A549 (cell line): ENCODE measurements at regions not wholly inside any gene's neighbourhood (a gene's known extent, or its start where the extent isn't known, plus 50 kb on each side); places are given as distances from the start of the nearest gene placed in this dataset.

ENCODE experiments used
- ATAC-seq, 2 experiments: fragments of 200-7000 bp in 1 of 2; fragments of >200 bp in 1 of 2; cut with Nextera tagmentation in 1 of 2; cut with Tn5 transposase in 1 of 2; 3 replicates each; pipeline versions ENCODE4 v1.8.0 to v1.9.1; 2018 to 2020; ENCODE audit warnings: mild to moderate bottlenecking in 1 of 2, moderate library complexity in 1 of 2
- CTCF ChIA-PET: fragments of 300-600 bp; sonication (Branson Sonifier 250); formaldehyde crosslinking; extraction: SDS; loops from one replicate; lab custom pipeline; 2021; ENCODE audit warnings: antibody characterized with exemption, inconsistent platforms; lab: Yijun Ruan, JAX
- POLR2A ChIA-PET: fragments of 350-600 bp; formaldehyde crosslinking; extraction: SDS; loops from one replicate; lab custom pipeline; 2021; ENCODE audit warnings: antibody characterized with exemption, inconsistent platforms; lab: Yijun Ruan, JAX
- DNase-seq, 2 experiments: peaks; one replicate each; pipeline versions ENCODE4 v3.0.0 to v3.0.0-alpha.2; 2011 to 2016; ENCODE audit warnings: low read depth in 1 of 2, low spot score in 1 of 2
- FAIRE-seq: peaks from 2 replicates; lab custom pipeline; 2011; peaks lifted over from hg19 to GRCh38; lab: Jason Lieb, UNC
- H3K27ac ChIP-seq, 2 experiments: fragments of >200 bp; sonication (Bioruptor Twin); formaldehyde crosslinking; 3 replicates each; pipeline ENCODE4 v1.5.1; 2016 to 2017
- H3K4me1 ChIP-seq: fragments of >200 bp; sonication (Bioruptor Twin); formaldehyde crosslinking; 3 replicates; pipeline ENCODE4 v1.6.1; 2016
- H3K4me2 ChIP-seq: fragments of >200 bp; sonication (Bioruptor Twin); formaldehyde crosslinking; 3 replicates; pipeline ENCODE4 v1.6.1; 2016
- H3K4me3 ChIP-seq: fragments of >200 bp; sonication (Bioruptor Twin); formaldehyde crosslinking; 3 replicates; pipeline ENCODE4 v1.5.1; 2016
- H3K9me3 ChIP-seq: fragments of >200 bp; sonication (Bioruptor Twin); formaldehyde crosslinking; 3 replicates; pipeline ENCODE4 v1.6.1; 2016
- BCL3 ChIP-seq: fragments of >200 bp; sonication (Bioruptor Twin); formaldehyde crosslinking; IDR thresholded peaks from 3 replicates; pipeline ENCODE4 v1.6.1; 2016
- CBX8 ChIP-seq: fragments of 200-600 bp; sonication (generic); IDR thresholded peaks from 2 replicates; pipeline ENCODE4 v1.6.1; 2016
- CEBPB ChIP-seq, 2 experiments: fragments of >200 bp in 1 of 2; sonication (Bioruptor Twin) in 1 of 2; formaldehyde crosslinking in 1 of 2; IDR thresholded peaks; 2 replicates each; pipeline ENCODE4 v1.6.1; 2012 to 2016
- CHD2 ChIP-seq: fragments of 150-350 bp; IDR thresholded peaks from 2 replicates; pipeline ENCODE4 v1.6.1; 2014; ENCODE audit warnings: low read length; ENCODE audit not compliant: partially characterized antibody
- CHD4 ChIP-seq: fragments of 200-600 bp; sonication (generic); IDR thresholded peaks from 2 replicates; pipeline ENCODE4 v1.6.1; 2016; ENCODE audit warnings: antibody characterized with exemption, mild to moderate bottlenecking, borderline replicate concordance
- CTCF ChIP-seq: fragments of >200 bp; sonication (Bioruptor Twin); formaldehyde crosslinking; IDR thresholded peaks from 3 replicates; pipeline ENCODE4 v1.5.1; 2016
- E2F6 ChIP-seq: IDR thresholded peaks from 2 replicates; pipeline ENCODE4 v1.6.1; 2012; ENCODE audit warnings: low read depth, borderline replicate concordance
- EHF ChIP-seq: fragments of 250-450 bp; sonication (Bioruptor Pico); IDR thresholded peaks from 2 replicates; pipeline ENCODE4 v1.5.0; 2020; ENCODE audit warnings: mild to moderate bottlenecking
- EHMT2 ChIP-seq: fragments of 200-600 bp; sonication (generic); IDR thresholded peaks from 2 replicates; pipeline ENCODE4 v1.6.1; 2016; ENCODE audit warnings: antibody characterized with exemption, low read depth, mild to moderate bottlenecking, moderate library complexity
- ELK1 ChIP-seq: fragments of 150-350 bp; IDR thresholded peaks from 2 replicates; pipeline ENCODE4 v1.6.1; 2014; ENCODE audit warnings: low read depth, mild to moderate bottlenecking, low read length
- ESRRA ChIP-seq: fragments of 150-350 bp; IDR thresholded peaks from 2 replicates; pipeline ENCODE4 v1.6.1; 2014; ENCODE audit warnings: mild to moderate bottlenecking, low read length, borderline replicate concordance
- FOSB ChIP-seq: fragments of 250-450 bp; sonication (Bioruptor Pico); IDR thresholded peaks from 2 replicates; pipeline ENCODE4 v1.5.0; 2020; ENCODE audit warnings: mild to moderate bottlenecking, moderate library complexity
- FOSL2 ChIP-seq, 2 experiments: fragments of 450-650 bp in 1 of 2; fragments of >200 bp in 1 of 2; sonication (Bioruptor Twin) in 1 of 2; formaldehyde crosslinking; IDR thresholded peaks; 2 replicates each; pipeline versions ENCODE4 v1.5.0 to v1.6.1; 2016 to 2020; ENCODE audit warnings: mild to moderate bottlenecking in 1 of 2, moderate library complexity in 1 of 2
- FOXS1 ChIP-seq: fragments of 250-450 bp; sonication (Bioruptor Pico); IDR thresholded peaks from 2 replicates; pipeline ENCODE4 v1.5.0; 2020; ENCODE audit warnings: mild to moderate bottlenecking, moderate library complexity
- GATA3 ChIP-seq: IDR thresholded peaks from 2 replicates; pipeline ENCODE4 v1.6.1; 2012; ENCODE audit warnings: borderline replicate concordance
- HES2 ChIP-seq: fragments of >200 bp; sonication (Bioruptor Twin); formaldehyde crosslinking; IDR thresholded peaks from 2 replicates; pipeline ENCODE4 v1.6.1; 2016
- HEYL ChIP-seq: fragments of 250-450 bp; sonication (Bioruptor Pico); IDR thresholded peaks from 2 replicates; pipeline ENCODE4 v1.8.0; 2021; ENCODE audit warnings: mild to moderate bottlenecking, moderate library complexity
- HOXA7 ChIP-seq: fragments of 250-450 bp; sonication (Bioruptor Pico); IDR thresholded peaks from 2 replicates; pipeline ENCODE4 v1.5.0; 2020; ENCODE audit warnings: mild to moderate bottlenecking, moderate library complexity
- HOXB13 ChIP-seq: fragments of 250-450 bp; sonication (Bioruptor Pico); IDR thresholded peaks from 2 replicates; pipeline ENCODE4 v1.5.0; 2020; ENCODE audit warnings: low read depth, mild to moderate bottlenecking, moderate library complexity
- JUNB ChIP-seq: fragments of >200 bp; sonication (Bioruptor Twin); formaldehyde crosslinking; IDR thresholded peaks from 2 replicates; pipeline ENCODE4 v1.6.1; 2016
- KDM1A ChIP-seq: fragments of 200-600 bp; sonication (generic); IDR thresholded peaks from 2 replicates; pipeline ENCODE4 v1.6.1; 2016; ENCODE audit warnings: low read depth, mild to moderate bottlenecking
- KDM5A ChIP-seq: fragments of 200-600 bp; sonication (generic); IDR thresholded peaks from 2 replicates; pipeline ENCODE4 v1.6.1; 2016; ENCODE audit warnings: antibody characterized with exemption, mild to moderate bottlenecking
- MAX ChIP-seq: IDR thresholded peaks from 2 replicates; pipeline ENCODE4 v1.6.1; 2012
- MAZ ChIP-seq: fragments of 150-350 bp; IDR thresholded peaks from 2 replicates; pipeline ENCODE4 v1.6.1; 2014; ENCODE audit warnings: antibody characterized with exemption, low read depth, low read length, borderline replicate concordance
- MYC ChIP-seq: IDR thresholded peaks from 2 replicates; pipeline ENCODE4 v1.6.1; 2012; ENCODE audit warnings: mild to moderate bottlenecking, inconsistent platforms, low read length, improper control_type of control experiment, borderline replicate concordance
- NR3C1 ChIP-seq: fragments of >200 bp; sonication (Bioruptor Twin); formaldehyde crosslinking; IDR thresholded peaks from 3 replicates; pipeline ENCODE4 v1.6.1; 2017
- PHF8 ChIP-seq: fragments of 200-600 bp; sonication (generic); IDR thresholded peaks from 2 replicates; pipeline ENCODE4 v1.6.1; 2016; ENCODE audit warnings: low read depth, mild to moderate bottlenecking, antibody characterized with exemption, moderate library complexity, borderline replicate concordance
- RAD21 ChIP-seq, 2 experiments: fragments of >200 bp in 1 of 2; sonication (Bioruptor Twin) in 1 of 2; formaldehyde crosslinking in 1 of 2; IDR thresholded peaks in 1 of 2; conservative IDR thresholded peaks in 1 of 2; 2 replicates in 1 of 2; 3 replicates in 1 of 2; pipeline ENCODE4 v1.6.1; 2012 to 2018; ENCODE audit warnings: inconsistent platforms in 1 of 2
- SREBF2 ChIP-seq: fragments of 450-650 bp; IDR thresholded peaks from 2 replicates; pipeline ENCODE4 v1.6.1; 2014; ENCODE audit warnings: mild to moderate bottlenecking, moderate library complexity
- USF2 ChIP-seq: fragments of 450-650 bp; IDR thresholded peaks from 2 replicates; pipeline ENCODE4 v1.6.1; 2014; ENCODE audit warnings: antibody characterized with exemption
- ZFP36 ChIP-seq: fragments of 450-650 bp; IDR thresholded peaks from 2 replicates; pipeline ENCODE4 v1.6.1; 2014; ENCODE audit warnings: borderline replicate concordance; ENCODE audit not compliant: partially characterized antibody
- ZSCAN20 ChIP-seq: fragments of 250-450 bp; sonication (Bioruptor Pico); IDR thresholded peaks from 2 replicates; pipeline ENCODE4 v1.8.0; 2022; ENCODE audit warnings: mild to moderate bottlenecking, moderate library complexity
- WGBS: methylation state at CpG from one replicate; pipeline ENCODE4 v1.1.6; 2017; ENCODE audit errors: missing lambda C conversion rate; 5-methylcytosine and 5-hydroxymethylcytosine counted together

- H3K4me3 ChIP-seq: no peak overlapping the region
- DNase-seq: no peak
- no peak overlapping the region for H3K27ac ChIP-seq
- no peak overlapping the region for H3K4me2 ChIP-seq
- 45% methylated on average over 9 of the region's 9 CpGs for WGBS
- no peak for FAIRE-seq
- no peaks in the 10 kb centered on the region for H3K9me3 ChIP-seq
- POLR2A ChIA-PET: no interaction called here
- TF ChIP-seq KDM1A (no peak), ESRRA (no peak), USF2 (no peak), ZSCAN20 (no peak), MAZ (no peak), CHD4 (no peak), CEBPB (IDR thresholded peaks at IDR 0.05) (no peak), EHMT2 (no peak), NR3C1 (no peak), KDM5A (no peak), HES2 (no peak), HEYL (CRISPR knock-in tag) (no peak), FOXS1 (no peak), FOSB (CRISPR knock-in tag) (no peak), MYC (no peak), SREBF2 (no peak), ZFP36 (no peak), GATA3 (no peak), FOSL2 (IDR thresholded peaks at IDR 0.05) (no peak), FOSL2 (CRISPR knock-in tag; IDR thresholded peaks at IDR 0.05) (no peak), CHD2 (no peak)
- TF ChIP-seq, all 56 proteins: peak for 0
- H3K4me1 ChIP-seq: no peaks in the 10 kb centered on the region
- CTCF ChIA-PET: interaction anchor here (0.6 to 2.2 kb wide), 3 partner anchors 20 to 441 kb away, joined by 3 to 7 read pairs (median 3); no protein-coding TSS in a partner anchor
- ATAC-seq: no peak
Observed at GRCh38 chr3:193060748-193061546, 143.3 kb upstream of the MB21D2 start.

GRCh38 chr3:193068365-193068764 is 150.7 kb upstream of the MB21D2 start:
- CTCF ChIA-PET: no interaction called here
- Histone ChIP-seq H3K9me3 (no peaks in the 10 kb centered on the region), H3K4me2 (no peak overlapping the region), H3K4me3 (no peak overlapping the region), H3K4me1 (no peaks in the 10 kb centered on the region), H3K27ac (no peak overlapping the region)
- DNase-seq (no peak), ATAC-seq (no peak), FAIRE-seq (no peak)
- no peak for TF ChIP-seq RAD21 (conservative IDR thresholded peaks at IDR 0.05 in 1 of 2, IDR thresholded peaks at IDR 0.05 in 1 of 2)
- TF ChIP-seq ELK1: no peak
- no peak for TF ChIP-seq E2F6
- TF ChIP-seq HOXB13 (CRISPR knock-in tag): no peak
- no peak for TF ChIP-seq MAX
- no peak for TF ChIP-seq CTCF
- no peak for TF ChIP-seq BCL3
- no peak for TF ChIP-seq EHF
- no peak for TF ChIP-seq CEBPB (IDR thresholded peaks at IDR 0.05)
- TF ChIP-seq PHF8: no peak
- TF ChIP-seq CBX8: no peak
- TF ChIP-seq FOXS1: no peak
- no peak for TF ChIP-seq JUNB
- TF ChIP-seq HOXA7 (CRISPR knock-in tag): no peak
- WGBS: 7% methylated on average over 2 of the region's 2 CpGs
- POLR2A ChIA-PET: no interaction called here
